GM12878 (cell line): ENCODE measurements at regions not wholly inside any gene's neighbourhood (a gene's known extent, or its start where the extent isn't known, plus 50 kb on each side); places are given as distances from the start of the nearest gene placed in this dataset.

Experiments
- ATAC-seq: fragments of 200-7000 bp; cut with Tn5 transposase; 3 replicates; pipeline ENCODE4 v1.9.1; 2020; ENCODE audit warnings: mild to moderate bottlenecking, moderate library complexity
- BruUV-seq: library from RNA; stranded (reverse); fragments of 400-500 nt; replicated peaks from 2 replicates; lab custom pipeline; 2021; lab: Mats Ljungman, UMichigan
- CTCF ChIA-PET: fragments of 300-600 bp; sonication (Branson Sonifier 250); formaldehyde crosslinking; extraction: SDS; loops from one replicate; lab custom pipeline; 2021; ENCODE audit warnings: inconsistent platforms; lab: Yijun Ruan, JAX
- POLR2A ChIA-PET: fragments of 350-600 bp; formaldehyde crosslinking; extraction: SDS; loops from one replicate; lab custom pipeline; 2021; ENCODE audit warnings: inconsistent platforms; lab: Charles Lee
- RAD21 ChIA-PET: fragments of 300-600 bp; sonication (Branson Sonifier 250); formaldehyde crosslinking; loops from one replicate; lab custom pipeline; 2023; ENCODE audit warnings: antibody characterized with exemption; ENCODE audit not compliant: unreplicated experiment; lab: Charles Lee
- SMC1A ChIA-PET: fragments of 300-600 bp; sonication (Branson Sonifier 250); formaldehyde crosslinking; loops from one replicate; lab custom pipeline; 2023; ENCODE audit not compliant: unreplicated experiment, uncharacterized antibody; lab: Charles Lee
- DNase-seq: peaks from one replicate; pipeline ENCODE4 v3.0.0-alpha.2; 2011; ENCODE audit warnings: low read depth, low spot score
- FAIRE-seq: peaks from 3 replicates; lab custom pipeline; 2011; peaks lifted over from hg19 to GRCh38; lab: Jason Lieb, UNC
- H2AFZ ChIP-seq: 2 replicates; pipeline ENCODE4 v1.6.0; 2011; ENCODE audit warnings: low read depth, low read length, control low read depth; ENCODE audit not compliant: control insufficient read depth
- H3K27ac ChIP-seq: 2 replicates; pipeline ENCODE4 v1.5.1; 2011; ENCODE audit warnings: control low read depth; ENCODE audit not compliant: control insufficient read depth, insufficient read depth
- H3K27me3 ChIP-seq, 2 experiments: replicated peaks in 1 of 2; 2 replicates each; pipeline versions ENCODE4 v1.6.0 to v1.6.1; 2011; ENCODE audit warnings: low read length in 1 of 2; ENCODE audit not compliant: control insufficient read depth in 2 of 2, insufficient read depth in 2 of 2
- H3K36me3 ChIP-seq, 2 experiments: 2 replicates each; pipeline ENCODE4 v1.5.1; 2011; ENCODE audit warnings: low read length in 1 of 2; ENCODE audit not compliant: control insufficient read depth in 2 of 2, insufficient read depth in 2 of 2
- H3K4me1 ChIP-seq: 2 replicates; pipeline ENCODE4 v1.6.1; 2011; ENCODE audit warnings: mild to moderate bottlenecking, low read length, moderate library complexity, mixed read lengths; ENCODE audit not compliant: control insufficient read depth, insufficient read depth
- H3K4me2 ChIP-seq: 2 replicates; pipeline ENCODE4 v1.6.0; 2011; ENCODE audit warnings: control low read depth; ENCODE audit not compliant: control insufficient read depth, insufficient read depth
- H3K4me3 ChIP-seq: fragments of 200-600 bp; sonication (generic); 2 replicates; pipeline ENCODE4 v1.5.1; 2016
- H3K79me2 ChIP-seq: 2 replicates; pipeline ENCODE4 v1.6.0; 2011; ENCODE audit warnings: low read length; ENCODE audit not compliant: control insufficient read depth, insufficient read depth
- H3K9ac ChIP-seq: 2 replicates; pipeline ENCODE4 v1.8.0; 2011; ENCODE audit warnings: low read length, control low read depth, mixed read lengths; ENCODE audit not compliant: control insufficient read depth, insufficient read depth
- H3K9me3 ChIP-seq: replicated peaks from 3 replicates; pipeline ENCODE4 v1.5.1; 2011; ENCODE audit warnings: mild to moderate bottlenecking, low read length; ENCODE audit not compliant: control insufficient read depth, insufficient read depth
- H4K20me1 ChIP-seq: 2 replicates; pipeline ENCODE4 v1.6.0; 2011; ENCODE audit not compliant: control insufficient read depth, insufficient read depth
- CHD4 ChIP-seq: fragments of 200-600 bp; sonication (generic); IDR thresholded peaks from 2 replicates; pipeline ENCODE4 v1.6.1; 2016; ENCODE audit warnings: mild to moderate bottlenecking
- EP300 ChIP-seq, 2 experiments: fragments of 150-350 bp in 1 of 2; IDR thresholded peaks; 2 replicates each; pipeline ENCODE4 v1.6.1; 2011 to 2012; ENCODE audit warnings: low read depth in 2 of 2, low read length in 2 of 2, borderline replicate concordance in 1 of 2, improper control_type of control experiment in 1 of 2, inconsistent platforms in 1 of 2; ENCODE audit not compliant: control insufficient read depth in 1 of 2
- HDAC2 ChIP-seq: fragments of 200-600 bp; sonication (generic); IDR thresholded peaks from 2 replicates; pipeline ENCODE4 v1.6.1; 2017
- MLLT1 ChIP-seq: fragments of 450-650 bp; IDR thresholded peaks from 2 replicates; pipeline ENCODE4 v1.6.1; 2016; ENCODE audit warnings: mild to moderate bottlenecking
- NBN ChIP-seq: fragments of 450-650 bp; IDR thresholded peaks from 2 replicates; pipeline ENCODE4 v1.6.1; 2016
- NR2C2 ChIP-seq: IDR thresholded peaks from 2 replicates; pipeline ENCODE4 v1.6.1; 2011; ENCODE audit warnings: borderline replicate concordance, low read depth; ENCODE audit not compliant: control insufficient read depth, insufficient read length
- RAD51 ChIP-seq: fragments of 450-650 bp; IDR thresholded peaks from 2 replicates; pipeline ENCODE4 v1.6.1; 2016; ENCODE audit warnings: moderate library complexity, mild to moderate bottlenecking, inconsistent platforms
- RBBP5 ChIP-seq: fragments of 200-600 bp; sonication (generic); conservative IDR thresholded peaks from 2 replicates; pipeline ENCODE4 v1.6.1; 2016
- SUZ12 ChIP-seq: fragments of 200-600 bp; sonication (generic); IDR thresholded peaks from one replicate; pipeline ENCODE4 v1.6.1; 2018; ENCODE audit warnings: antibody characterized with exemption, mild to moderate bottlenecking; ENCODE audit not compliant: unreplicated experiment
- USF2 ChIP-seq: IDR thresholded peaks from 2 replicates; pipeline ENCODE4 v1.6.1; 2011; ENCODE audit warnings: low read depth, low read length, improper control_type of control experiment, borderline replicate concordance
- WGBS: methylation state at CpG from one replicate; pipeline ENCODE4 v1.1.6; 2016; ENCODE audit warnings: low lambda C conversion rate; ENCODE audit not compliant: insufficient replicate concordance, insufficient coverage; ENCODE audit errors: missing lambda C conversion rate; 5-methylcytosine and 5-hydroxymethylcytosine counted together
- in situ Hi-C: fragments of 300-500 bp; cut with MboI; formaldehyde crosslinking; loops from 9 replicates; pipeline ENCODE4 v1.14.3; 2018; ENCODE audit warnings: mixed read lengths
- intact Hi-C: fragments of 100-400 bp; cut with micrococcal nuclease; formaldehyde crosslinking; loops from one replicate; pipeline ENCODE4 v1.14.2; 2022; ENCODE audit not compliant: unreplicated experiment

- Histone ChIP-seq H3K4me2 (no peak overlapping the region), H4K20me1 (no peaks in the 10 kb centered on the region), H2AFZ (no peak overlapping the region), H3K9me3 (no peaks in the 10 kb centered on the region), H3K9ac (no peak overlapping the region), H3K36me3 (no peaks in the 10 kb centered on the region), H3K27ac (no peak overlapping the region), H3K79me2 (no peaks in the 10 kb centered on the region), H3K4me1 (no peaks in the 10 kb centered on the region), H3K27me3 (no peaks in the 10 kb centered on the region), H3K4me3 (no peak overlapping the region)
- DNase-seq (no peak), ATAC-seq (no peak; the same call in 1 of the 3 replicates), FAIRE-seq (no peak)
- BruUV-seq: no TSS peak
- in situ Hi-C loops (no loop called here), intact Hi-C loops (no loop called here)
- SMC1A ChIA-PET: interaction anchor here (0.6 to 2.7 kb wide), 8 partner anchors 9 to 58 kb away, joined by 3 to 13 read pairs (median 3); no protein-coding TSS in a partner anchor
- CTCF ChIA-PET: interaction anchor here (0.6 to 1.3 kb wide), 4 partner anchors 8 to 151 kb away, joined by 3 to 5 read pairs (median 3); no protein-coding TSS in a partner anchor
- WGBS: 5% methylated on average over 11 of the region's 12 CpGs
- RAD21 ChIA-PET: interaction anchor here (1.1 to 1.2 kb wide), 2 partner anchors 10 to 33 kb away, joined by 3 to 5 read pairs; no protein-coding TSS in a partner anchor
- POLR2A ChIA-PET: interaction anchor here (0.5 to 0.9 kb wide), 3 partner anchors 25 to 360 kb away, joined by 3 read pairs; no protein-coding TSS in a partner anchor
- TF ChIP-seq NR2C2 (no peak), SUZ12 (no peak), NBN (no peak), MLLT1 (no peak), CHD4 (no peak), USF2 (no peak), RAD51 (no peak), RBBP5 (no peak), HDAC2 (no peak), EP300 (IDR thresholded peaks at IDR 0.05; ENCODE audit: borderline replicate concordance in 1 of 2, control insufficient read depth in 1 of 2, low read depth in 2 of 2, low read length in 2 of 2) (no peak)
Measured at GRCh38 chr9:107784235-107784958, 294.8 kb upstream of the KLF4 start.
